SU-DHL-6 (cell line): ENCODE measurements at regions not wholly inside any gene's neighbourhood (a gene's known extent, or its start where the extent isn't known, plus 50 kb on each side); places are given as distances from the start of the nearest gene placed in this dataset.

Experiments used
- H2AFZ ChIP-seq: fragments of 200-600 bp; sonication (generic); 2 replicates; pipeline ENCODE4 v1.6.1; 2014; ENCODE audit warnings: low read depth, mild to moderate bottlenecking, moderate library complexity, mixed read lengths, antibody characterized with exemption, low read length; ENCODE audit not compliant: severe bottlenecking
- H3F3A ChIP-seq: fragments of 200-600 bp; shearing (Covaris generic); 2 replicates; pipeline ENCODE4 v1.6.0; 2016; ENCODE audit warnings: antibody characterized with exemption, mild to moderate bottlenecking; ENCODE audit not compliant: insufficient read depth
- H3K27ac ChIP-seq: fragments of 200-600 bp; sonication (generic); 2 replicates; pipeline ENCODE4 v1.5.1; 2016; ENCODE audit warnings: low read depth, mild to moderate bottlenecking, low read length, moderate library complexity, mixed read lengths
- H3K27me3 ChIP-seq: fragments of 200-600 bp; sonication (generic), shearing (Covaris generic); 2 replicates; pipeline ENCODE4 v1.6.0; 2014; ENCODE audit warnings: mild to moderate bottlenecking, low read length
- H3K36me3 ChIP-seq: fragments of 200-600 bp; sonication (generic); 2 replicates; pipeline ENCODE4 v1.6.1; 2014; ENCODE audit warnings: mild to moderate bottlenecking, low read length, mixed read lengths
- H3K4me2 ChIP-seq: fragments of 300-600, 200-600 bp; shearing (Covaris generic), sonication (generic); 2 replicates; pipeline ENCODE4 v1.6.0; 2014; ENCODE audit warnings: low read length, low read depth, mild to moderate bottlenecking; ENCODE audit not compliant: poor library complexity, severe bottlenecking
- H3K4me3 ChIP-seq: fragments of 200-600 bp; sonication (generic); 2 replicates; pipeline ENCODE4 v1.5.1; 2014; ENCODE audit warnings: antibody characterized with exemption, low read length, mild to moderate bottlenecking, mixed read lengths; ENCODE audit not compliant: insufficient read depth, poor library complexity, severe bottlenecking
- H3K79me2 ChIP-seq: fragments of 200-600 bp; sonication (generic); 2 replicates; pipeline ENCODE4 v1.6.1; 2014; ENCODE audit warnings: mild to moderate bottlenecking, low read length, moderate library complexity; ENCODE audit not compliant: insufficient read depth
- H3K9ac ChIP-seq: fragments of 200-600 bp; sonication (generic); 2 replicates; pipeline ENCODE4 v1.7.0; 2014; ENCODE audit warnings: mild to moderate bottlenecking, low read length
- H3K9me2 ChIP-seq: fragments of 200-600 bp; sonication (generic); replicated peaks from 2 replicates; pipeline ENCODE4 v1.6.1; 2014; ENCODE audit warnings: low read length; ENCODE audit not compliant: insufficient read depth
- H3K9me3 ChIP-seq: fragments of 200-600 bp; sonication (generic); 2 replicates; pipeline ENCODE4 v1.6.1; 2014; ENCODE audit warnings: low read length, mixed read lengths; ENCODE audit not compliant: insufficient read depth
- H4K20me1 ChIP-seq: fragments of 200-600 bp; sonication (generic); 2 replicates; pipeline ENCODE4 v1.6.1; 2014; ENCODE audit warnings: low read depth, mild to moderate bottlenecking, antibody characterized with exemption, low read length, moderate library complexity, mixed read lengths
- CTCF ChIP-seq: fragments of 200-600 bp; sonication (generic); IDR thresholded peaks from one replicate; pipeline ENCODE4 v1.5.1; 2017; ENCODE audit warnings: antibody characterized with exemption, mild to moderate bottlenecking, low read length, moderate library complexity; ENCODE audit not compliant: insufficient read depth, poor library complexity, severe bottlenecking
- EZH2phosphoT487 ChIP-seq: fragments of 200-600 bp; sonication (generic), shearing (Covaris generic); conservative IDR thresholded peaks from 2 replicates; pipeline ENCODE4 v1.6.1; 2018; ENCODE audit warnings: mild to moderate bottlenecking, antibody characterized with exemption, low read length, moderate library complexity, mixed read lengths

GRCh38 chr4:28682847-28683246 is 1822.2 kb downstream of the STIM2 start:
- H3K9me3 ChIP-seq: no peaks in the 10 kb centered on the region
- TF ChIP-seq CTCF (no peak), EZH2phosphoT487 (no peak)
- no peak overlapping the region for H3K4me2 ChIP-seq
- no peak overlapping the region for H3K4me3 ChIP-seq
- H3K9ac ChIP-seq: no peak overlapping the region
- no peak overlapping the region for H3K27ac ChIP-seq
- H2AFZ ChIP-seq: no peak overlapping the region
- no peaks in the 10 kb centered on the region for H3F3A ChIP-seq
- no peaks in the 10 kb centered on the region for H3K36me3 ChIP-seq
- H3K9me2 ChIP-seq: no peaks in the 10 kb centered on the region
- no peaks in the 10 kb centered on the region for H4K20me1 ChIP-seq
- no peaks in the 10 kb centered on the region for H3K79me2 ChIP-seq
- H3K27me3 ChIP-seq: no peaks in the 10 kb centered on the region

- H2AFZ ChIP-seq: peak overlapping the region; percentile 46
- TF ChIP-seq CTCF: peak; percentile 51
- TF ChIP-seq EZH2phosphoT487: no peak
These were observed 1826.0 kb downstream of the STIM2 start for GRCh38 chr4:28686618-28687017.

GRCh38 chr4:28690890-28691289 is 1830.2 kb downstream of the STIM2 start:
- H3K4me2 ChIP-seq: no peak overlapping the region
- no peaks in the 10 kb centered on the region for H4K20me1 ChIP-seq
- no peaks in the 10 kb centered on the region for H3F3A ChIP-seq

More at GRCh38 chr4:28686618-28687017, 1826.0 kb downstream of the STIM2 start:
- no peaks in the 10 kb centered on the region for H3F3A ChIP-seq
- no peaks in the 10 kb centered on the region for H3K79me2 ChIP-seq
- H3K4me2 ChIP-seq: no peak overlapping the region
- no peaks in the 10 kb centered on the region for H3K9me3 ChIP-seq
- no peak overlapping the region for H3K9ac ChIP-seq
- no peak overlapping the region for H3K27ac ChIP-seq
- H3K36me3 ChIP-seq: no peaks in the 10 kb centered on the region
- no peaks in the 10 kb centered on the region for H4K20me1 ChIP-seq
- H3K4me3 ChIP-seq: no peak overlapping the region
- H3K27me3 ChIP-seq: no peaks in the 10 kb centered on the region
- H3K9me2 ChIP-seq: no peaks in the 10 kb centered on the region

More at GRCh38 chr4:28690890-28691289, 1830.2 kb downstream of the STIM2 start:
- Histone ChIP-seq H3K36me3 (no peaks in the 10 kb centered on the region), H3K4me3 (no peak overlapping the region), H3K9me3 (no peaks in the 10 kb centered on the region), H3K9me2 (no peaks in the 10 kb centered on the region), H3K9ac (no peak overlapping the region), H3K27ac (no peak overlapping the region), H3K27me3 (no peaks in the 10 kb centered on the region), H3K79me2 (no peaks in the 10 kb centered on the region), H2AFZ (no peak overlapping the region)
- TF ChIP-seq CTCF (no peak), EZH2phosphoT487 (no peak)
